IMR-90 (cell line): ENCODE measurements at regions not wholly inside any gene's neighbourhood (a gene's known extent, or its start where the extent isn't known, plus 50 kb on each side); places are given as distances from the start of the nearest gene placed in this dataset.

ENCODE experiments used
- ATAC-seq: fragments of 200-7000 bp; cut with Tn5 transposase; 2 replicates; pipeline ENCODE4 v1.9.1; 2020; ENCODE audit warnings: low read depth, mild to moderate bottlenecking, moderate library complexity
- BruUV-seq: library from RNA; stranded (reverse); fragments of 400-500 nt; replicated peaks from 2 replicates; lab custom pipeline; 2021; lab: Mats Ljungman, UMichigan
- CTCF ChIA-PET: fragments of 300-600 bp; formaldehyde crosslinking; extraction: SDS; loops from one replicate; lab custom pipeline; 2021; ENCODE audit warnings: antibody characterized with exemption; lab: Yijun Ruan, JAX
- POLR2A ChIA-PET: fragments of 300-600 bp; sonication (Branson Sonifier 250); formaldehyde crosslinking; loops from one replicate; lab custom pipeline; 2022; ENCODE audit warnings: antibody characterized with exemption; ENCODE audit not compliant: unreplicated experiment; lab: Charles Lee
- DNase-seq: peaks from one replicate; pipeline ENCODE4 v3.0.0; 2013
- H2AFZ ChIP-seq: replicated peaks from 2 replicates; pipeline ENCODE3; 2013; ENCODE audit warnings: low read length, mild to moderate bottlenecking; ENCODE audit not compliant: poor library complexity
- H2AK5ac ChIP-seq: 2 replicates; pipeline ENCODE4 v1.6.1; 2013; ENCODE audit warnings: low read depth, low read length, inconsistent platforms
- H2AK9ac ChIP-seq: replicated peaks from 2 replicates; pipeline ENCODE3; 2013; ENCODE audit warnings: mild to moderate bottlenecking, low read depth, low read length, moderate library complexity; ENCODE audit not compliant: poor library complexity
- H2BK120ac ChIP-seq: 2 replicates; pipeline ENCODE4 v1.6.1; 2013; ENCODE audit warnings: low read depth, low read length, inconsistent platforms
- H2BK15ac ChIP-seq: 3 replicates; pipeline ENCODE4 v1.6.1; 2013; ENCODE audit warnings: low read depth, low read length, inconsistent platforms
- H2BK20ac ChIP-seq: 2 replicates; pipeline ENCODE4 v1.6.1; 2013; ENCODE audit warnings: low read depth, mild to moderate bottlenecking, inconsistent platforms, low read length, moderate library complexity
- H2BK5ac ChIP-seq: 2 replicates; pipeline ENCODE4 v1.6.1; 2013; ENCODE audit warnings: mild to moderate bottlenecking, low read depth, low read length, inconsistent platforms; ENCODE audit not compliant: poor library complexity, severe bottlenecking
- H3K14ac ChIP-seq: replicated peaks from 2 replicates; pipeline ENCODE4 v1.6.1; 2013; ENCODE audit warnings: low read depth, low read length, inconsistent platforms
- H3K18ac ChIP-seq: 2 replicates; pipeline ENCODE4 v1.6.1; 2013; ENCODE audit warnings: low read depth, low read length, control low read depth
- H3K23ac ChIP-seq: 2 replicates; pipeline ENCODE4 v1.6.1; 2013; ENCODE audit warnings: low read depth, low read length, inconsistent platforms
- H3K27ac ChIP-seq: 2 replicates; pipeline ENCODE4 v1.5.1; 2013; ENCODE audit warnings: mild to moderate bottlenecking, control low read depth, low read length; ENCODE audit not compliant: insufficient read depth
- H3K27me3 ChIP-seq: 2 replicates; pipeline ENCODE4 v1.6.1; 2013; ENCODE audit warnings: low read length; ENCODE audit not compliant: control insufficient read depth, insufficient read depth
- H3K36me3 ChIP-seq: 2 replicates; pipeline ENCODE4 v1.6.1; 2013; ENCODE audit warnings: low read length, mixed read lengths; ENCODE audit not compliant: control insufficient read depth, insufficient read depth
- H3K4ac ChIP-seq: 2 replicates; pipeline ENCODE4 v1.6.1; 2013; ENCODE audit warnings: low read depth, low read length, inconsistent platforms
- H3K4me1 ChIP-seq: 2 replicates; pipeline ENCODE4 v1.6.1; 2013; ENCODE audit warnings: low read length, mixed read lengths; ENCODE audit not compliant: control insufficient read depth, insufficient read depth
- H3K4me2 ChIP-seq: 2 replicates; pipeline ENCODE4 v1.6.1; 2013; ENCODE audit warnings: low read depth, mild to moderate bottlenecking, control low read depth, low read length, moderate library complexity
- H3K4me3 ChIP-seq: 2 replicates; pipeline ENCODE4 v1.5.1; 2013; ENCODE audit warnings: low read depth, mild to moderate bottlenecking, control low read depth, low read length, moderate library complexity; ENCODE audit not compliant: insufficient read depth
- H3K56ac ChIP-seq: 2 replicates; pipeline ENCODE4 v1.6.1; 2013; ENCODE audit warnings: low read length, inconsistent platforms; ENCODE audit not compliant: insufficient read depth; ENCODE audit errors: extremely low read depth
- H3K79me1 ChIP-seq, 2 experiments: 2 replicates each; pipeline ENCODE4 v1.6.1; 2013; ENCODE audit warnings: low read length in 2 of 2, inconsistent platforms in 1 of 2, low read depth in 1 of 2
- H3K9ac ChIP-seq: 2 replicates; pipeline ENCODE4 v1.6.1; 2013; ENCODE audit warnings: low read depth, low read length, control low read depth
- H3K9me1 ChIP-seq: 2 replicates; pipeline ENCODE4 v1.6.1; 2013; ENCODE audit warnings: low read length, inconsistent platforms; ENCODE audit not compliant: insufficient read depth
- H3K9me3 ChIP-seq: 2 replicates; pipeline ENCODE4 v1.6.1; 2013; ENCODE audit warnings: low read length; ENCODE audit not compliant: control insufficient read depth, insufficient read depth
- H4K20me1 ChIP-seq: 2 replicates; pipeline ENCODE4 v1.6.1; 2013; ENCODE audit warnings: low read length, inconsistent platforms; ENCODE audit not compliant: insufficient read depth
- H4K5ac ChIP-seq: 2 replicates; pipeline ENCODE4 v1.6.1; 2013; ENCODE audit warnings: mild to moderate bottlenecking, low read depth, low read length, control low read depth
- H4K8ac ChIP-seq, 2 experiments: 2 replicates each; pipeline ENCODE4 v1.6.1; 2013; ENCODE audit warnings: low read depth in 2 of 2, low read length in 2 of 2, control low read depth in 1 of 2, inconsistent platforms in 1 of 2
- H4K91ac ChIP-seq: 2 replicates; pipeline ENCODE4 v1.6.1; 2013; ENCODE audit warnings: low read depth, low read length, inconsistent platforms; ENCODE audit not compliant: insufficient read depth
- CEBPB ChIP-seq: IDR thresholded peaks from 2 replicates; pipeline ENCODE4 v1.6.1; 2012; ENCODE audit warnings: low read depth, low read length, improper control_type of control experiment
- FOS ChIP-seq: fragments of 150-350 bp; IDR thresholded peaks from 2 replicates; pipeline ENCODE4 v1.6.1; 2016; ENCODE audit warnings: low read depth, low read length
- MAFK ChIP-seq: IDR thresholded peaks from 2 replicates; pipeline ENCODE4 v1.6.1; 2012; ENCODE audit warnings: low read depth, low read length, improper control_type of control experiment
- MAZ ChIP-seq: IDR thresholded peaks from 2 replicates; pipeline ENCODE4 v1.6.1; 2012; ENCODE audit warnings: low read depth, mild to moderate bottlenecking, low read length, improper control_type of control experiment, moderate library complexity, borderline replicate concordance
- NFE2L2 ChIP-seq: fragments of 150-350 bp; IDR thresholded peaks from 2 replicates; pipeline ENCODE4 v1.6.1; 2016; ENCODE audit warnings: low read depth, mild to moderate bottlenecking, low read length
- RAD21 ChIP-seq: IDR thresholded peaks from 2 replicates; pipeline ENCODE4 v1.6.1; 2012; ENCODE audit warnings: low read length, improper control_type of control experiment
- WGBS, 2 experiments: methylation state at CpG; one replicate each; pipeline versions ENCODE4 v1.1.5 to v1.1.7; 2013; ENCODE audit warnings: missing lambda C conversion rate in 2 of 2; ENCODE audit not compliant: insufficient read length in 1 of 2; ENCODE audit errors: extremely low coverage in 2 of 2; 5-methylcytosine and 5-hydroxymethylcytosine counted together
- dilution Hi-C: fragments of 300-500 bp; cut with HindIII; formaldehyde crosslinking; loops from one replicate; pipeline ENCODE4 v1.14.3; 2018; ENCODE audit warnings: low sequenced_read_pairs; ENCODE audit not compliant: unreplicated experiment
- in situ Hi-C: fragments of 300-500 bp; cut with MboI; formaldehyde crosslinking; loops from 3 replicates; pipeline ENCODE4 v1.14.3; 2019; ENCODE audit warnings: low sequenced_read_pairs, inconsistent platforms, mixed read lengths
- intact Hi-C: fragments of 100-400 bp; cut with micrococcal nuclease; formaldehyde crosslinking; loops from 2 replicates; pipeline ENCODE4 v1.10.0; 2022

DNA sequence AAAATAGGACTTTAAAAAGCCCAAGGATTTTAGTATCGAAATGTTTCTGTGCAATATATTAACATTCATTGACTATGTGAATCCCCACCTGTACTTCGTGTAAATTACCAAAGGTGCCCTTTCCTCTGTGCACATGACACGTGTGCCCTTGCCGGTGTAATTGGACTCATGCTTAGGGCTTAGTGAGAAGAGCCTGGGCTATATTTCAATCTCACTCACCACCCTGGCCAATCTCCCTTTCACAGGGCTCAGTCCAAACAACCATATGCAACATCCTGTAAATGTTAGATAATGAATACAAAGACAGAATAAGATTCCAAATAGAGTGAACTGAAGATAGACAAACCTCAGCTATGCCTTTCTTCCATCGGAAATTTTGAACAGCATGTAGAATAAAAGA lies 564.3 kb downstream of the USP25 start:
- Histone ChIP-seq H3K18ac (no peak overlapping the region), H3K4ac (no peak overlapping the region), H2BK120ac (no peak overlapping the region), H2BK20ac (no peak overlapping the region), H3K27ac (no peak overlapping the region), H2AFZ (no peak overlapping the region), H3K9ac (no peak overlapping the region), H3K56ac (no peak overlapping the region), H2BK5ac (no peak overlapping the region), H3K9me1 (no peaks in the 10 kb centered on the region), H3K23ac (no peak overlapping the region), H2BK15ac (no peak overlapping the region), H3K14ac (no peak overlapping the region), H3K4me1 (no peaks in the 10 kb centered on the region), H3K4me2 (no peak overlapping the region), H3K36me3 (no peaks in the 10 kb centered on the region), H2AK5ac (no peak overlapping the region), H3K9me3 (no peaks in the 10 kb centered on the region), H4K5ac (no peak overlapping the region), H3K27me3 (no peaks in the 10 kb centered on the region), H2AK9ac (no peak overlapping the region), H3K79me1 (no peaks in the 10 kb centered on the region), H3K4me3 (no peak overlapping the region), H4K8ac (no peak overlapping the region), H4K20me1 (no peaks in the 10 kb centered on the region), H4K91ac (no peak overlapping the region)
- in situ Hi-C loops: no loop called here
- ChIA-PET POLR2A (no interaction called here), CTCF (no interaction called here)
- BruUV-seq: no TSS peak
- no peak for ATAC-seq
- dilution Hi-C loops: no loop called here
- no peak for TF ChIP-seq CEBPB
- TF ChIP-seq FOS: no peak
- TF ChIP-seq MAZ: no peak
- TF ChIP-seq NFE2L2: no peak
- TF ChIP-seq MAFK: no peak
- TF ChIP-seq RAD21: no peak
- no CpG with 5 or more reads among the region's 5 CpGs for WGBS, 2 experiments
- no peak for DNase-seq
- intact Hi-C loops: no loop called here
